GM23248 (cell line): ENCODE measurements at regions not wholly inside any gene's neighbourhood (a gene's known extent, or its start where the extent isn't known, plus 50 kb on each side); places are given as distances from the start of the nearest gene placed in this dataset.

Experiments
- EZH2 ChIP-seq: fragments of 200-600 bp; sonication (generic); IDR thresholded peaks from 2 replicates; pipeline ENCODE4 v1.6.1; 2018; ENCODE audit warnings: antibody characterized with exemption, mild to moderate bottlenecking; ENCODE audit not compliant: insufficient read depth, poor library complexity, severe bottlenecking
- EZH2phosphoT487 ChIP-seq: fragments of 200-600 bp; sonication (generic); IDR thresholded peaks from 2 replicates; pipeline ENCODE4 v1.6.1; 2018; ENCODE audit warnings: antibody characterized with exemption, moderate library complexity, mild to moderate bottlenecking, low read depth; ENCODE audit not compliant: insufficient read depth

GRCh38 chr5:152274224-152274623 is 130.9 kb downstream of the NMUR2 start:
- TF ChIP-seq EZH2 (no peak), EZH2phosphoT487 (no peak)
